Astrocyte of the spinal cord (primary cell): ENCODE measurements at regions not wholly inside any gene's neighbourhood (a gene's known extent, or its start where the extent isn't known, plus 50 kb on each side); places are given as distances from the start of the nearest gene placed in this dataset.

ENCODE experiments used
- DNase-seq: peaks from one replicate; pipeline ENCODE4 v3.0.0; 2011; ENCODE audit warnings: low read depth, low spot score
- H3K4me3 ChIP-seq: 2 replicates; pipeline ENCODE4 v1.5.1; 2011; ENCODE audit warnings: low read depth, mild to moderate bottlenecking, low read length, moderate library complexity
- CTCF ChIP-seq: IDR thresholded peaks from 2 replicates; pipeline ENCODE4 v1.5.1; 2012; ENCODE audit warnings: low read depth, mild to moderate bottlenecking, low read length, inconsistent platforms
- in situ Hi-C: cut with HindIII; loops from 2 replicates; pipeline ENCODE4 v1.10.0; 2017; ENCODE audit warnings: low sequenced_read_pairs

DNA sequence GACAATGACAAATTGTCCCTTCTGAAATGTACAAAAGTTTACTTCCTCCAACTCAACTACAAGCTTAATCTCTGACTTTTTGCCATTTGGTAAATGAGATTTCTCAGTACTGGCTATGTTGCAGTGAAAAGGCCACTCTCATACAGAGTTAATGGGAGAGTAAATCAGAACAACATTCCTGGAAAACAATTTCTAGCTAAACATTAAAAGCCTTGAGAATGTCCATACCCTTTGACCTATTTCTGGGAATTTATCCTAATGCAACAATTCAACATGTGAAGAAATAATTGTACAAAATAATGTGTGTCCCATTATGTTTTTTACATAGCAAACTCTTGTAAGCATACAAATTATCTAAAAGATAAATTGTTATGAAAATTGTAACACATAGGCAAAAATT, 56.3 kb upstream of the SPEF2 start:
- in situ Hi-C loops = no loop called here
- no peak for TF ChIP-seq CTCF
- no peak for DNase-seq
- no peak overlapping the region for H3K4me3 ChIP-seq

- H3K4me3 ChIP-seq = no peak overlapping the region
- in situ Hi-C loops = no loop called here
- no peak for DNase-seq
- TF ChIP-seq CTCF = no peak
Measured at GRCh38 chr5:35557748-35558147, 59.9 kb upstream of the SPEF2 start.

GRCh38 chr5:35557199-35557598, 60.5 kb upstream of the SPEF2 start:
- no peak for DNase-seq
- no peak for TF ChIP-seq CTCF
- in situ Hi-C loops = no loop called here
- no peak overlapping the region for H3K4me3 ChIP-seq

DNA sequence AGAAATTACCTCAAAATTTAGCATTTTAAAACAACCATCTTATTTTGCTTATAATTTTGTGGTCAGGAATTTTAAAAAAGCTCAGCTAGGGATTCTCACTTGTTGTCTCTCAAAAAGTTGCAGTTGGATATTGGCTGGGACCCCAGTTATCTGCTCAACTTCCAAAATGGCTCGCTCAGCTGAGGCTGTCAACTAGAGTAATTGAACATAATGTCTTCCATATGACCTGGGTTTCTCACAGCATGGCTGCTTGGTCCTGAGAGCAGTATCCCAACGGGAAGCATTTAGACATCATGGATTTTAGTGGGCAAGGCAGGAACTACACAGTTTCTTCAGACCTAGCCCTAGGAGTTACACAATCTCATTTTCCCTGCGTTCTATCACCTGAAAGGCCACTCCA, 63.6 kb upstream of the SPEF2 start:
- no peak overlapping the region for H3K4me3 ChIP-seq
- no peak for TF ChIP-seq CTCF
- in situ Hi-C loops = no loop called here
- DNase-seq = no peak

DNA sequence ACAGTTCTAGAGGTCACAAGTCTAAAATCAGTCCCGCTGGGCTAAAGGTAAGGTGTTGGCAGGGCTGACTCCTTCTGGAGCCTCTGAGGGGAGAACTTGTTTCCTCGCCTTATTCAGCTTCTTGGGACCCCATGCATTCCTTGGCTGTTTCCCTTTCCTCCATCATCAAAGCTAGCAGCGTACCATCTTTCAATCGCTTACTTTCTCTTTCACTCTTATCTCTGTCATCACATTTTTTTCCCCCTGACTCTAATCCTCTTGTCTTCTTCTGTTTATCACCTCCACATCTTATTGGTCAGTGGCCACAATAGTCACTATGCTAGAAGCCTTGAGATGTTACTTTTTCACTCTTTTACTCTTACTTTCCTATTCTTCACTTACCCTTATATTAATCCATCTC, 72.5 kb upstream of the SPEF2 start:
- no peak for TF ChIP-seq CTCF
- in situ Hi-C loops = no loop called here
- DNase-seq = no peak
- no peak overlapping the region for H3K4me3 ChIP-seq

GRCh38 chr5:35543408-35543807, 74.3 kb upstream of the SPEF2 start:
- TF ChIP-seq CTCF = no peak
- no peak overlapping the region for H3K4me3 ChIP-seq
- in situ Hi-C loops = no loop called here
- no peak for DNase-seq

DNA sequence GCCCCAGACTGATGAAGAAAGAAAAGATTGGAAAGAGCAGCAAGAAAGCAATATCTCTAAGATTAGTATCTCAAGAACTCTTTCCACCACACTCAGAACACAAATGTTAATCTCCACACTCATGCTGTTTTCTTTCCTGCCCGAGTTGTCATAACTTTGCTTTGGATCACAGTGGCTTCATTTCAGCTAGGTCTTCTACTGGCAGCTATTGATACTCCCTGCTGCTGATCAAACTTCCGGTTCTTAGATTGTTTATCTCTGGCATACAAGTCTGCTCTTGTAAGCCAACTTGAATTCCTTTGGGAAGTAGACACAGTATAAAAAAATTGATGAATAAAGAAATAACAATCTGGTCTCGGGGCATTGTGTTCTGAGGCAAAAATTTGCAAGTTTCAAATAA, 77.7 kb upstream of the SPEF2 start:
- no peak overlapping the region for H3K4me3 ChIP-seq
- in situ Hi-C loops = no loop called here
- DNase-seq = no peak
- no peak for TF ChIP-seq CTCF
